ENCODE measurements at regions not wholly inside any gene's neighbourhood (a gene's known extent, or its start where the extent isn't known, plus 50 kb on each side); places are given as distances from the start of the nearest gene placed in this dataset.
A peak's percentile ranks its signal among the peaks of the same experiment; 100 is the strongest.

GRCh38 chr15:47862402-47862801 is 145.1 kb downstream of the SEMA6D start:
- H3K36me3 ChIP-seq (ENCODE audit: control insufficient read depth in 1 of 2, insufficient read depth in 2 of 2, low read length in 2 of 2): no peaks in the 10 kb centered on the region
- no peaks in the 10 kb centered on the region for H3K79me2 ChIP-seq (ENCODE audit: control insufficient read depth, insufficient read depth, low read length, poor library complexity)
- H3K4me3 ChIP-seq (ENCODE audit: low read depth, low read length): no peak overlapping the region
- H2BK120ac ChIP-seq (ENCODE audit: insufficient read depth, low read length, poor library complexity): no peak overlapping the region
- no peak overlapping the region for H2BK5ac ChIP-seq (ENCODE audit: low read depth, low read length, poor library complexity)
- H3K4ac ChIP-seq (ENCODE audit: low read depth, low read length): no peak overlapping the region
- no peak overlapping the region for H4K91ac ChIP-seq (ENCODE audit: low read depth, low read length)
- no peaks in the 10 kb centered on the region for H3K4me1 ChIP-seq (ENCODE audit: control insufficient read depth in 1 of 2, insufficient read depth in 2 of 2, low read length in 2 of 2)
- no peak overlapping the region for H3K27ac ChIP-seq (ENCODE audit: low read depth, low read length)
- H3K18ac ChIP-seq (ENCODE audit: low read length): no peak overlapping the region
- no peak overlapping the region for H4K12ac ChIP-seq (ENCODE audit: low read depth, low read length)
- H3K9me3 ChIP-seq (ENCODE audit: insufficient read depth, low read depth, low read length): no peaks in the 10 kb centered on the region
- no peak overlapping the region for H3K4me2 ChIP-seq (ENCODE audit: low read length)
- no peak overlapping the region for H3K9ac ChIP-seq (ENCODE audit: low read length)
- H4K8ac ChIP-seq (ENCODE audit: low read depth, low read length): no peak overlapping the region
- H3K23ac ChIP-seq (ENCODE audit: low read length): no peak overlapping the region
- WGBS (ENCODE audit: extremely low coverage, insufficient coverage, insufficient read length): no CpG with 5 or more reads among the region's 3 CpGs
- no peaks in the 10 kb centered on the region for H3K79me1 ChIP-seq (ENCODE audit: low read length)
- H3K27me3 ChIP-seq (ENCODE audit: insufficient read depth, low read length): no peaks in the 10 kb centered on the region
- H3K14ac ChIP-seq (ENCODE audit: low read length): no peak overlapping the region
- no peak overlapping the region for H2AK5ac ChIP-seq (ENCODE audit: low read length)
- peak; percentile 40 to 67 for DNase-seq
- no peak overlapping the region for H2AFZ ChIP-seq (ENCODE audit: insufficient read depth, low read length, poor library complexity)
- H2BK12ac ChIP-seq (ENCODE audit: low read length): no peak overlapping the region

GRCh38 chr15:47866446-47866845 is 149.1 kb downstream of the SEMA6D start:
- Histone ChIP-seq H2BK12ac (ENCODE audit: low read length) (no peak overlapping the region), H4K8ac (ENCODE audit: low read depth, low read length) (no peak overlapping the region), H4K12ac (ENCODE audit: low read depth, low read length) (no peak overlapping the region), H4K91ac (ENCODE audit: low read depth, low read length) (no peak overlapping the region), H3K4me2 (ENCODE audit: low read length) (no peak overlapping the region), H2AK5ac (ENCODE audit: low read length) (no peak overlapping the region), H3K9me3 (ENCODE audit: insufficient read depth, low read depth, low read length) (no peaks in the 10 kb centered on the region), H3K4me1 (ENCODE audit: control insufficient read depth in 1 of 2, insufficient read depth in 2 of 2, low read length in 2 of 2) (peaks cover 0 to 4% of the 10 kb centered on the region in 2 experiments), H3K27me3 (ENCODE audit: insufficient read depth, low read length) (no peaks in the 10 kb centered on the region), H3K9ac (ENCODE audit: low read length) (no peak overlapping the region), H3K36me3 (ENCODE audit: control insufficient read depth in 1 of 2, insufficient read depth in 2 of 2, low read length in 2 of 2) (no peaks in the 10 kb centered on the region), H3K14ac (ENCODE audit: low read length) (no peak overlapping the region), H2BK120ac (ENCODE audit: insufficient read depth, low read length, poor library complexity) (no peak overlapping the region), H2AFZ (ENCODE audit: insufficient read depth, low read length, poor library complexity) (no peak overlapping the region), H3K18ac (ENCODE audit: low read length) (no peak overlapping the region), H3K27ac (ENCODE audit: low read depth, low read length) (no peak overlapping the region), H3K23ac (ENCODE audit: low read length) (no peak overlapping the region), H3K79me2 (ENCODE audit: control insufficient read depth, insufficient read depth, low read length, poor library complexity) (no peaks in the 10 kb centered on the region), H3K4ac (ENCODE audit: low read depth, low read length) (no peak overlapping the region), H3K79me1 (ENCODE audit: low read length) (peaks cover 2% of the 10 kb centered on the region), H3K4me3 (ENCODE audit: low read depth, low read length) (no peak overlapping the region), H2BK5ac (ENCODE audit: low read depth, low read length, poor library complexity) (no peak overlapping the region)
- no CpG with 5 or more reads among the region's 1 CpG for WGBS (ENCODE audit: extremely low coverage, insufficient coverage, insufficient read length)
- DNase-seq: no peak

GRCh38 chr15:47870300-47870955 is 153.1 kb downstream of the SEMA6D start:
- Histone ChIP-seq H3K9me3 (ENCODE audit: insufficient read depth, low read depth, low read length) (no peaks in the 10 kb centered on the region), H3K36me3 (ENCODE audit: control insufficient read depth in 1 of 2, insufficient read depth in 2 of 2, low read length in 2 of 2) (no peaks in the 10 kb centered on the region), H4K91ac (ENCODE audit: low read depth, low read length) (no peak overlapping the region), H2BK120ac (ENCODE audit: insufficient read depth, low read length, poor library complexity) (no peak overlapping the region), H3K27ac (ENCODE audit: low read depth, low read length) (no peak overlapping the region), H3K79me2 (ENCODE audit: control insufficient read depth, insufficient read depth, low read length, poor library complexity) (no peaks in the 10 kb centered on the region), H3K23ac (ENCODE audit: low read length) (no peak overlapping the region), H2BK5ac (ENCODE audit: low read depth, low read length, poor library complexity) (no peak overlapping the region), H2AK5ac (ENCODE audit: low read length) (no peak overlapping the region), H3K14ac (ENCODE audit: low read length) (no peak overlapping the region), H4K8ac (ENCODE audit: low read depth, low read length) (peak overlapping the region; percentile 16), H3K27me3 (ENCODE audit: insufficient read depth, low read length) (no peaks in the 10 kb centered on the region), H4K12ac (ENCODE audit: low read depth, low read length) (no peak overlapping the region), H2AFZ (ENCODE audit: insufficient read depth, low read length, poor library complexity) (no peak overlapping the region), H3K9ac (ENCODE audit: low read length) (no peak overlapping the region), H3K79me1 (ENCODE audit: low read length) (peaks cover 2% of the 10 kb centered on the region), H2BK12ac (ENCODE audit: low read length) (no peak overlapping the region), H3K18ac (ENCODE audit: low read length) (no peak overlapping the region), H3K4ac (ENCODE audit: low read depth, low read length) (no peak overlapping the region), H3K4me1 (ENCODE audit: control insufficient read depth in 1 of 2, insufficient read depth in 2 of 2, low read length in 2 of 2) (peaks cover 0 to 5% of the 10 kb centered on the region in 2 experiments), H3K4me3 (ENCODE audit: low read depth, low read length) (no peak overlapping the region), H3K4me2 (ENCODE audit: low read length) (no peak overlapping the region)
- no CpG with 5 or more reads among the region's 1 CpG for WGBS (ENCODE audit: extremely low coverage, insufficient coverage, insufficient read length)
- DNase-seq: peak; percentile 7 to 59

- H3K4ac ChIP-seq (ENCODE audit: low read depth, low read length): no peak overlapping the region
- H3K14ac ChIP-seq (ENCODE audit: low read length): no peak overlapping the region
- no peak overlapping the region for H2AK5ac ChIP-seq (ENCODE audit: low read length)
- no peaks in the 10 kb centered on the region for H3K79me2 ChIP-seq (ENCODE audit: control insufficient read depth, insufficient read depth, low read length, poor library complexity)
- H2BK120ac ChIP-seq (ENCODE audit: insufficient read depth, low read length, poor library complexity): no peak overlapping the region
- no peak overlapping the region for H3K9ac ChIP-seq (ENCODE audit: low read length)
- no peak overlapping the region for H3K23ac ChIP-seq (ENCODE audit: low read length)
- no CpG with 5 or more reads among the region's 2 CpGs for WGBS (ENCODE audit: extremely low coverage, insufficient coverage, insufficient read length)
- peak; percentile 41 to 79 for DNase-seq
- no peak overlapping the region for H3K4me2 ChIP-seq (ENCODE audit: low read length)
- no peak overlapping the region for H2AFZ ChIP-seq (ENCODE audit: insufficient read depth, low read length, poor library complexity)
- H3K27ac ChIP-seq (ENCODE audit: low read depth, low read length): no peak overlapping the region
- no peaks in the 10 kb centered on the region for H3K27me3 ChIP-seq (ENCODE audit: insufficient read depth, low read length)
- H3K79me1 ChIP-seq (ENCODE audit: low read length): peaks cover 2% of the 10 kb centered on the region
- H4K8ac ChIP-seq (ENCODE audit: low read depth, low read length): no peak overlapping the region
- H2BK5ac ChIP-seq (ENCODE audit: low read depth, low read length, poor library complexity): no peak overlapping the region
- no peaks in the 10 kb centered on the region for H3K9me3 ChIP-seq (ENCODE audit: insufficient read depth, low read depth, low read length)
- H3K18ac ChIP-seq (ENCODE audit: low read length): no peak overlapping the region
- H3K36me3 ChIP-seq (ENCODE audit: control insufficient read depth in 1 of 2, insufficient read depth in 2 of 2, low read length in 2 of 2): no peaks in the 10 kb centered on the region
- peaks cover 0 to 5% of the 10 kb centered on the region in 2 experiments for H3K4me1 ChIP-seq (ENCODE audit: control insufficient read depth in 1 of 2, insufficient read depth in 2 of 2, low read length in 2 of 2)
- H4K12ac ChIP-seq (ENCODE audit: low read depth, low read length): no peak overlapping the region
- H4K91ac ChIP-seq (ENCODE audit: low read depth, low read length): no peak overlapping the region
- H2BK12ac ChIP-seq (ENCODE audit: low read length): no peak overlapping the region
- H3K4me3 ChIP-seq (ENCODE audit: low read depth, low read length): no peak overlapping the region
Observed at GRCh38 chr15:47870956-47871625, 153.8 kb downstream of the SEMA6D start.

All from trophoblast cell (in vitro differentiated cells and primary cell).